GM10248 (cell line): ENCODE measurements at regions not wholly inside any gene's neighbourhood (a gene's known extent, or its start where the extent isn't known, plus 50 kb on each side); places are given as distances from the start of the nearest gene placed in this dataset.
"Not testable (repeated sequence)": the region's sequence is repeated elsewhere in the genome, so short reads cannot be mapped to it uniquely, and the experiment has no call there.

Experiments used
- CTCF ChIA-PET: fragments of 300-600 bp; sonication (Branson Sonifier 250); formaldehyde crosslinking; extraction: SDS; loops from one replicate; lab custom pipeline; 2021; ENCODE audit warnings: antibody characterized with exemption; lab: Yijun Ruan, JAX
- POLR2A ChIA-PET: fragments of 350-650 bp; sonication (Branson Sonifier 250); formaldehyde crosslinking; extraction: SDS; loops from one replicate; lab custom pipeline; 2020; ENCODE audit warnings: antibody characterized with exemption; lab: Yijun Ruan, JAX
- DNase-seq: peaks from one replicate; pipeline ENCODE4 v3.0.0; 2012; ENCODE audit errors: extremely low spot score
- CTCF ChIP-seq: IDR thresholded peaks from 2 replicates; pipeline ENCODE4 v1.5.1; 2012; ENCODE audit warnings: mild to moderate bottlenecking, low read depth; ENCODE audit errors: extremely low read depth, missing control alignments, control extremely low read depth

GRCh38 chr2:129548880-129549279, 430.6 kb upstream of the RAB6C start:
- ChIA-PET CTCF (interaction anchor here (1.0 kb wide), 1 partner anchor 8 kb away, joined by 3 read pairs; no protein-coding TSS in a partner anchor), POLR2A (no interaction called here)
- no peak for DNase-seq
- TF ChIP-seq CTCF, result no peak

- TF ChIP-seq CTCF, result no peak
- CTCF ChIA-PET, result interaction anchor here (1.3 kb wide), 1 partner anchor 12 kb away, joined by 3 read pairs; no protein-coding TSS in a partner anchor
- no peak for DNase-seq
- POLR2A ChIA-PET, result no interaction called here
These were observed 428.9 kb upstream of the RAB6C start for GRCh38 chr2:129550536-129550935.

- ChIA-PET POLR2A (no interaction called here), CTCF (no interaction called here)
- TF ChIP-seq CTCF, result no peak
- no peak for DNase-seq
These were observed 425.1 kb upstream of the RAB6C start for GRCh38 chr2:129554373-129554772.

- no peak for DNase-seq
- TF ChIP-seq CTCF, result no peak
- CTCF ChIA-PET, result no interaction called here
- POLR2A ChIA-PET, result no interaction called here
These were observed 420.4 kb upstream of the RAB6C start for GRCh38 chr2:129559101-129559500.

GRCh38 chr2:129565551-129566109, 413.8 kb upstream of the RAB6C start:
- ChIA-PET POLR2A (no interaction called here), CTCF (no interaction called here)
- DNase-seq, result no peak
- no peak for TF ChIP-seq CTCF

- POLR2A ChIA-PET, CTCF ChIA-PET: not testable (repeated sequence)
These were observed 408.7 kb upstream of the RAB6C start for GRCh38 chr2:129570812-129571211.

GRCh38 chr2:129575431-129575830, 404.0 kb upstream of the RAB6C start:
- CTCF ChIA-PET, result no interaction called here
- POLR2A ChIA-PET, result no interaction called here
- TF ChIP-seq CTCF, result no peak
- no peak for DNase-seq

More at GRCh38 chr2:129570812-129571211, 408.7 kb upstream of the RAB6C start:
- DNase-seq, result not testable (repeated sequence)
